Activated CD4-positive, alpha-beta T cell treated with anti-CD3 and anti-CD28 coated beads for 36 hours (primary cell): ENCODE measurements at regions not wholly inside any gene's neighbourhood (a gene's known extent, or its start where the extent isn't known, plus 50 kb on each side); places are given as distances from the start of the nearest gene placed in this dataset.
A peak's percentile ranks its signal among the peaks of the same experiment; 100 is the strongest.

Source experiments
- ATAC-seq: fragments of 200-7000 bp; cut with Tn5 transposase; one replicate; pipeline ENCODE4 v1.10.0; 2021; ENCODE audit warnings: mild to moderate bottlenecking, moderate library complexity
- CTCF ChIA-PET: fragments of 350-600 bp; sonication (Branson Sonifier 250); formaldehyde crosslinking; loops from one replicate; lab custom pipeline; 2021; ENCODE audit warnings: antibody characterized with exemption; lab: Charles Lee
- POLR2A ChIA-PET: fragments of 350-600 bp; sonication (Branson Sonifier 250); formaldehyde crosslinking; loops from one replicate; lab custom pipeline; 2021; ENCODE audit warnings: antibody characterized with exemption, inconsistent platforms; lab: Charles Lee
- DNase-seq: peaks from one replicate; pipeline ENCODE4 v3.0.0-alpha.2; 2020
- H3K27ac Mint-ChIP-seq: one replicate; pipeline ENCODE4 v1.8.0; 2021; ENCODE audit warnings: mixed read lengths
- H3K27me3 Mint-ChIP-seq: one replicate; pipeline ENCODE4 v1.8.0; 2021; ENCODE audit warnings: mixed read lengths
- H3K36me3 Mint-ChIP-seq: one replicate; pipeline ENCODE4 v1.8.0; 2021; ENCODE audit warnings: low read depth, mixed read lengths
- H3K4me1 Mint-ChIP-seq: one replicate; pipeline ENCODE4 v1.8.0; 2021; ENCODE audit warnings: mixed read lengths
- H3K4me3 Mint-ChIP-seq: one replicate; pipeline ENCODE4 v1.8.0; 2021; ENCODE audit warnings: mild to moderate bottlenecking, moderate library complexity, mixed read lengths
- H3K9me3 Mint-ChIP-seq: one replicate; pipeline ENCODE4 v1.8.0; 2021; ENCODE audit warnings: low read depth, mixed read lengths
- intact Hi-C, 2 experiments: fragments of 100-400 bp; cut with DNase I in 1 of 2; cut with micrococcal nuclease in 1 of 2; formaldehyde crosslinking; loops; one replicate each; pipeline versions ENCODE4 v1.14.2 to v1.15.1; 2022 to 2024; cut with DNase I, micrococcal nuclease

DNA sequence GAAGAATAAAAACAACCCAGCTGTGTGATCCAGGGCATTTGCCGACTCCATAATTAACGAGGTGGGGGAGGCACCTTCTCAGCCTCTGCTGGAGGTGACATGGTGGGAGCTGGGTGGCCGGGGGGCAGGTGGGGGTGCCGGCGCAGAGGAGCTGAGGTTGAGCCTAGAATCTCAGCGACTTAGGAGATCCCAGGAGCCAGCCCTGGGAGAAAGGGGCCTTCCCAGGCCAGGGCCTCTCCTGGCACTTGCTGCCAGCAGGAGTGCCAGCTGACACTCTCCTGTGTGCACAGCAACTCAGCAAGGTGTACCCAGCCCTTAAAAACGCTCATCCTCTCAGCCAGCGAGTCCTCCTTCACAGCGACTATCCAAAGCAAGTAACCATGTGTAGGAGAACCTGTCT is 62.8 kb upstream of the FCN1 start:
- Mint-ChIP-seq H3K36me3 (no peaks in the 10 kb centered on the region), H3K4me3 (no peak overlapping the region), H3K27ac (no peak overlapping the region), H3K4me1 (no peaks in the 10 kb centered on the region), H3K9me3 (no peaks in the 10 kb centered on the region), H3K27me3 (peaks cover 3% of the 10 kb centered on the region)
- intact Hi-C loops: no loop called here
- ATAC-seq: no peak
- ChIA-PET POLR2A (no interaction called here), CTCF (no interaction called here)
- no peak for DNase-seq

DNA sequence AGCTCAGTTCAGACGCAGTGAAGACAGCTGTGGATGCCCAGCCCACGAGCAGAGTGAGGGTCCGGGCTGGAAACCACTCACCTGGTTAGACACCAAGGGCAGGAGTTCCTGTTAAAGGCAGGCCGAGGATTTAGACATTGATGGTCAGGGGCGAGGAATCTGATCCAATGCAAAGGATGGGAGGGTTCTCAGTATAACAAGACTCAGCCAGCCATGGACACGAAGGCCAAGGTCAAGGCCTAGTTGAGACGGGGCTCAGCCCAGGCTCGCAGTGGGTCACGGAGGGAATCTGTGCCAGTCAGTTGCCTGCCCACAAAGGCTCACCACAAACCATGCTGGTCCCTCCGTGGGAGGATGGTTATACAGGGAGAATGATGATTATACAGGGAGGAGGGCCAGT is 63.3 kb upstream of the FCN1 start:
- no peak for DNase-seq
- Mint-ChIP-seq H3K36me3 (no peaks in the 10 kb centered on the region), H3K27me3 (peaks cover 3% of the 10 kb centered on the region), H3K4me3 (no peak overlapping the region), H3K9me3 (no peaks in the 10 kb centered on the region), H3K4me1 (no peaks in the 10 kb centered on the region), H3K27ac (no peak overlapping the region)
- CTCF ChIA-PET: no interaction called here
- no peak for ATAC-seq
- intact Hi-C loops: no loop called here
- POLR2A ChIA-PET: no interaction called here

DNA sequence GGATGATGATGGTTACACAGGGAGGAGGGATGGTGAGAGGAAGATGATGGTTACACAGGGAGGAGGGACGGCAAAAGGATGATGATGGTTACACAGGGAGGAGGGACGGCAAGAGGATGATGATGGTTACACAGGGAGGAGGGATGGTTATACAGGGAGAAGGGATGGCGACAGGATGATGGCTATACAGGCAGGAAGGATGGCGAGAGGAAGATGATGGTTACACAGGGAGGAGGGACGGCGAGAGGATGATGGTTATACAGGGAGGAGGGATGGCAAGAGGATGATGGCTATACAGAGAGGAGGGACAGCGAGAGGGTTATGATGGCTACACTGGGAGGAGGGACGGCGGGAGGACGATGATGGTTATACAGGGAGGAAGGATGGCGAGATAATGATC is 64.1 kb upstream of the FCN1 start:
- no peak overlapping the region for H3K27ac Mint-ChIP-seq
- peaks cover 3% of the 10 kb centered on the region for H3K9me3 Mint-ChIP-seq
- no peak for DNase-seq
- no peaks in the 10 kb centered on the region for H3K4me1 Mint-ChIP-seq
- H3K36me3 Mint-ChIP-seq: peaks cover 2% of the 10 kb centered on the region
- intact Hi-C loops: no loop called here
- POLR2A ChIA-PET: no interaction called here
- H3K4me3 Mint-ChIP-seq: no peak overlapping the region
- ATAC-seq: no peak
- peaks cover 3% of the 10 kb centered on the region for H3K27me3 Mint-ChIP-seq
- CTCF ChIA-PET: no interaction called here

DNA sequence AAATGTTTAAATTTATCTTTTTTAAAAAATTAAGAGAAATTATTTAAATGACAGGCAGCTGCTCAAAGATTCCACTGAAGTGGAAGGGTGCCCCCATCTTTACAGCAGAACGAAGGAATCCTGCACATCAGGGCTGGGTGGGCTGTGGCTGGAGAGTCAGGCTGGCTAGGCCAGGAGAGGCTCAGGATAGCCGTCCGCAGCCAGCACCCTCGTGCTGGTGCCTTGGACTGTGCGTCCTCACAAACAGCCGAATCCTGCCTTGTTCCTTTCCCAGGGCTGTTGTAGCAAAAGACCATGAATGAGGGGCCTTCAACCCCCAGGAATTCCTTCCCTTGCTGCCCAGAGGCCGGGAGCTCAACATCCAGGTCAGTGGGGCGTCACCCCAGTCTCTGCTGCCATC is 64.6 kb upstream of the FCN1 start:
- POLR2A ChIA-PET: no interaction called here
- intact Hi-C loops: no loop called here
- DNase-seq (no peak), ATAC-seq (no peak)
- no peaks in the 10 kb centered on the region for H3K4me1 Mint-ChIP-seq
- peaks cover 4% of the 10 kb centered on the region for H3K27me3 Mint-ChIP-seq
- no peak overlapping the region for H3K27ac Mint-ChIP-seq
- CTCF ChIA-PET: no interaction called here
- H3K4me3 Mint-ChIP-seq: no peak overlapping the region
- peaks cover 2% of the 10 kb centered on the region for H3K36me3 Mint-ChIP-seq
- peaks cover 6% of the 10 kb centered on the region for H3K9me3 Mint-ChIP-seq

DNA sequence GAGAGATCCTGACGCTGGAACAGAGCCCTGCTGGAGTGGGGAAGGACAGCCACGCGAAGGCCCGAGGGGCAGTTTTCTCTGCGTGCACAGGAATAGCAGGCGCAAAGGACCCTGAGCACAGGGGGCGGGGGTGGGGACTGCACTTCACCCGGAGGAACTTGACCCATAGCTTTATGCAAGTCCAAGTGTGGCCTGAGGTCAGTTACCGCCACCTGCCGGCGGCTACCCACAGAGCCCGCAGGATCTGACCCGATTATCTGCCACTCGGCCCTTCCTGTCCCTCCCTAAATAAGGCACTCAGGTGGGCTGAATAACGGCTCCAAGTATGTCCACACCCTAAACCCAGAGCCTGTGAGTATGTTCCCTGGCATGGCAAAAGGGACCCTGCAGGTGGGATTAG is 65.4 kb upstream of the FCN1 start:
- Mint-ChIP-seq H3K36me3 (peaks cover 2% of the 10 kb centered on the region), H3K4me1 (no peaks in the 10 kb centered on the region), H3K27ac (no peak overlapping the region), H3K4me3 (no peak overlapping the region), H3K9me3 (peaks cover 7% of the 10 kb centered on the region), H3K27me3 (peaks cover 7% of the 10 kb centered on the region)
- ChIA-PET POLR2A (no interaction called here), CTCF (no interaction called here)
- ATAC-seq (no peak), DNase-seq (peak; percentile 18)
- intact Hi-C loops: loop anchor here in 1 of 2 experiments (1.0 kb wide), 1 partner anchor 285 kb away; no protein-coding TSS in a partner anchor

DNA sequence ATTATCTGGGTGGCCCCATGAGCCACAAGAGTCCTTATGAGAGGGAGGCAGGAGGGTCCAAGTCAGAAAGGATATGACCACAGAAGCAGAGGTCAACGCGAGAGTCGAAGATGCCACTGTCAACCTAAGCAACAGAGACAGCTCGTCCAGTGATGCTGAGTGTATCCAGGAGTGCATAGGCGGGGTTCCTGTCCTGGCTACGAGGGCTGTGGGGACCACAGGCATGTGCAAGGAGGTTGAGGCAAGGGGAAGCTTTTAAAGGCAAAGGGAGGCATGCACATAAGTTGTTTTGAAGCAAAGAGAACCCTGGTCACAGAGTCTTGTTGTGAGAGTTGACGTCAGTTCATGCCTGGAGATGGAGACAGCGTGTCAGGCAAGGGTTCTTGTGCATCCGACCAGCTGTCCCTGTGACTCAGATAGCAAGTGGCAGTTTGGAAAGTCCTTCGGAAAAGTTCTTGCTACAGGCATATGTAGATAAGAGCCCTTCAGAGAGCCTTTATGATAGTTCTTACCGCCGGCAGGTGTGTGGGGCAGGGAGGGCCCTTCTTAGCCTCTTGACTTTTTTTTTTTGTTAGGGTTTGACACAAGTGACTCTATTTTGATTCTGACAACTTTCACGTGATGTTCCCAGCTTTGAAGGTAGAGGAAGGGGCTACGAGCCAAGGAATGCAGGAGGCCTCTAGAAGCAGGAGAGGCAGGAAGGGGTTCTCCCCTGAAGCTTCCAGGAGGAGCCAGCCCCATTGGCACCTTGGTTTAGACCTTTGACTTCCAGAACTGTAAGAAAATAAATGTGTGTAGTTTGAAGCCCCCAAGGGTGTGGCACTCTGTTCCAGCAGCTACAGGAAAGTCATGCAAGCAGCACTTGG is 66.0 kb upstream of the FCN1 start:
- Mint-ChIP-seq H3K9me3 (peaks cover 7% of the 10 kb centered on the region), H3K27me3 (peaks cover 9% of the 10 kb centered on the region), H3K4me1 (no peaks in the 10 kb centered on the region), H3K27ac (no peak overlapping the region), H3K4me3 (no peak overlapping the region), H3K36me3 (peaks cover 2% of the 10 kb centered on the region)
- intact Hi-C loops: loop anchor here in 1 of 2 experiments (1.0 kb wide), 1 partner anchor 285 kb away; no protein-coding TSS in a partner anchor
- CTCF ChIA-PET: no interaction called here
- no peak for DNase-seq
- no peak for ATAC-seq
- POLR2A ChIA-PET: no interaction called here

DNA sequence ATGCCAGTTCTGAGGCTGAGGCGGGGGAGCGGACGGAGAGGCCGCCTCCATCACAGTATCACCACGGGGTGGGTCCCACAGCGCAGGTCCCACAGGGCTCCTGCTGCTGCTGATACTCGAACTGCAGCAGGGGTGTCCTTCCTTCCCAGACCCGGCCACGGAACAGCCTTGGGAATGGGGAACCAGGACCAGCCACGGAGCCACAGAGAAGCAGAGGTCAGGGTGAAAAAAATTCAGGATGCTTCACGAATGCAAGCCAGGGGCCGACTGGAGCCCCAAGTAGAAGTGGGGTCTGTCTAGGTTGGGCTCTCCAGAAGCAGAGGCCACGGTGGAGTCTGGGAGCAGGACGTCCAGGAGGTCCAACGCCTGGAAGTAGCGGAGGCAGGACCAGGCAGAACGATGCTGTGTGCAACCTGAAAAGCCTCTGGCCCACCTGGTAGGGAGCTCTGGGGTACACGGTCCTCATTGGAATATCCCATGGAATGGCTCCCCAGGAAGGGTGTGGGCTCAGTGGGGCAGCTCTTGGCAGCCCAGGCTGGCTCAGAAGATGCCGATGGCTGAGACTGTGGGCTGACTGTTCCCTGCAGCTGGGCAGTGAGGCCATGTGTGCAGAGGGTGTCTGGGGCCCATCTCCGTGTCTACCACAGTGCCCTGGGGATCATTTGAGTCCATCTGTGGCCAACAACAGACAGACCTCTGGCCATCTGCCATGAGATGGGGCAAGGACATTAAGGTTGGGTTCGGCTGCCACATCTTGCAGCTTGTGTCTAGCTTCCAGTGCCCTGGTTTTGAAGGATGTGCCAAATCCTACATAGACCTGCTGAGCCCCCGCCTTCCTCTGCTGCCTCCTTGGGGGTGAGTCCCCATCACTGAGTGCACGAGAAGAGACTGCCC is 66.9 kb upstream of the FCN1 start:
- intact Hi-C loops: no loop called here
- H3K9me3 Mint-ChIP-seq: peaks cover 7% of the 10 kb centered on the region
- no peaks in the 10 kb centered on the region for H3K4me1 Mint-ChIP-seq
- peaks cover 9% of the 10 kb centered on the region for H3K27me3 Mint-ChIP-seq
- POLR2A ChIA-PET: no interaction called here
- no peak for ATAC-seq
- CTCF ChIA-PET: no interaction called here
- H3K4me3 Mint-ChIP-seq: no peak overlapping the region
- DNase-seq: no peak
- no peak overlapping the region for H3K27ac Mint-ChIP-seq
- peaks cover 2% of the 10 kb centered on the region for H3K36me3 Mint-ChIP-seq

DNA sequence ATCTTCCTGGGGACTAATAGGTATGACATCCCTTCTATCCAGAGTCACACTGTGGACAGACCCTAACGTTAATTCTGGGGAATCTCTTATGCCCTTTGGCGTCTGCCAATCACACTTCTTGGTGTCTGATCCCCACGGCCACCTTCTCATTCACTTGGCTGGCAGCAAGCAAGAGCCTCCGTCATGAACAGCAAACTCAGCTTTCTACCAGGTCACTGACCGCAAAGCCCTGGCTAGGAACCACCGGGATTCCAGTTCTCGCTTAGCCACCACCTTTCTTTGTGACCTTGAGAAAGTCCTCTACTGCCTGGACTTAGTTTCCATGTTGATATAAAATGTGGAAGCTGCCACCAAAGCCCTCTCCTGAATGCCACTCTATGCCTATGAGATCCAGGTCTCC is 67.7 kb upstream of the FCN1 start:
- DNase-seq (no peak), ATAC-seq (no peak)
- intact Hi-C loops: no loop called here
- Mint-ChIP-seq H3K36me3 (peaks cover 2% of the 10 kb centered on the region), H3K4me3 (no peak overlapping the region), H3K4me1 (no peaks in the 10 kb centered on the region), H3K27ac (no peak overlapping the region), H3K27me3 (peaks cover 9% of the 10 kb centered on the region), H3K9me3 (peaks cover 7% of the 10 kb centered on the region)
- ChIA-PET CTCF (interaction anchor here (0.5 kb wide), 1 partner anchor 112 kb away, joined by 3 read pairs; no protein-coding TSS in a partner anchor), POLR2A (no interaction called here)

DNA sequence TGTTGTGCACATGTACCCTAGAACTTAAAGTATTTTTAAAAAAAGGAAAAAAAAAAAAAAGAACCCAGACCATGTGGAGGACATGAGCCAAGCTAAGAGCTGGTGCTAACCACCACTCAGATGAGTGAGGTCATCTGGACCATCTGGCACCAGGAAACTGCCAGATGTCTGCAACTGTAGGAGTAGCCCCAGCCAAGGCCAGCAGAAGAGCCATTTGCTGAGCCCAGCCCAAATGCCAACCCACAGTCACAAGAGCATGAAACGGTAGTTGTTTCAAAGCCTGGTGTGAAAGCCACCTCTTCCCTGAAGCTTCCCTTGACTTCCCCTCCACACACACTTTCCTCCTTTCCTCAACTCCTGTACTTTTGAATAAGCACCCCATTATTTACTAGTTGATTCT is 69.2 kb upstream of the FCN1 start:
- Mint-ChIP-seq H3K9me3 (peaks cover 7% of the 10 kb centered on the region), H3K36me3 (peaks cover 2% of the 10 kb centered on the region), H3K4me3 (no peak overlapping the region), H3K27me3 (peaks cover 7% of the 10 kb centered on the region), H3K4me1 (no peaks in the 10 kb centered on the region), H3K27ac (no peak overlapping the region)
- DNase-seq (no peak), ATAC-seq (no peak)
- POLR2A ChIA-PET: no interaction called here
- CTCF ChIA-PET: no interaction called here
- intact Hi-C loops: no loop called here

DNA sequence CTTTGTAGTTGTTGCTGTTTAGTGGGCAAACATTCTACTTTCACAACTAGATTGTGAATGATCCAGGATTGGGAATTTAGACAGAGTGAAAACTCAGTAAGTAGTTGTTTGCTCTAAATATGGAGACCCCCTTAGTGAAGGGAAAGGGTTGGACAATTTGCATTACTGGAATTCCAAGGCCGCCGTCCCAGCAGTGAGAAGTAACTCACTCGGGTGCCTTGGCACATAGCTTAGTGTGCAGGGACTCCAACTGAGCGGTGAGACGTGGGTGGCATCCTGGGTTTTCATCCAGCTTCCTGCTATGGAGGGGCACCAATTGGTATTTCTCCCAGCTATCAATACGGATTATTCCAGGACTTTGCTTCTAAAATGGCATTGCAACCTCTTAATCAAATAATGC is 69.7 kb upstream of the FCN1 start:
- Mint-ChIP-seq H3K4me1 (no peaks in the 10 kb centered on the region), H3K27ac (no peak overlapping the region), H3K4me3 (no peak overlapping the region), H3K36me3 (peaks cover 2% of the 10 kb centered on the region), H3K9me3 (peaks cover 7% of the 10 kb centered on the region), H3K27me3 (peaks cover 6% of the 10 kb centered on the region)
- CTCF ChIA-PET: no interaction called here
- DNase-seq (no peak), ATAC-seq (no peak)
- POLR2A ChIA-PET: no interaction called here
- intact Hi-C loops: no loop called here

DNA sequence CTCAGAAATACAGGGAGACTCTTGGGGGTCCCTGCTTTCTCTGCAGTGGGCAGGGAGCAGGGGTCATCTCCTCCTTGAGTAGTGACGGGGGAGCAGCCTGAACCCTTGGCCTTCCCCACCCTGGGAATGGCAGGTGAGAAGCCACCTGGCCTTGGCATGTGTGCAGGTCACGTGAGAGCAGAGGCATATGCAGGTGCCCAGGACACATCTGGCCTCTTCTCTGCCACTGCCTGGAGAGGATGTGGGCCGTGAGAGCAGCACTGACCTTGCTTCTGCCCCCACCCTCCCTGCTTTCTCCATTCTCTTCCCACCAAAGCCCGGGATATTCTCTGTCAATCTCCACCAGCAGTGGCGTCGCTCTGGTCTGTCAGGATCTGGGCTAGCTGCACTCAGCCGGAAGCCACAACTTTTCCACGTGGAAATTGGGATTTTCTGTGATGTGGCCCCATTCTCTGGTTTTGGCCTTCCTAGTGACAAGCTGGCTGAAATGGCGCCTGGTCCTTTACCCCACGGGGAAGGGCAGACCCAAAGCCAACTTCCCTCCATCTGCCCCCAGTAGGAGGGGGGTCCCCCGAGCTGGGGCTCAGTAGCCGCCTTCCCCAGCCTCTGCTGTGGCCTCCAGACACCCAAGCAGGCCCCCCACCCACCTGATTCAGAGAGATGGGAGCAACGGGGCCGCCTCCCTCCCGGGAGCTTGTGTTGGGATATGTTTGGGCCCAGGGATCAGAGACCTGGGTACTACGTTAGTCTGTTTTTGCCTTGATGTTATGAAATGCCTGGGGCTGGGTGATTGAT is 70.4 kb upstream of the FCN1 start:
- CTCF ChIA-PET: no interaction called here
- ATAC-seq: no peak
- POLR2A ChIA-PET: no interaction called here
- Mint-ChIP-seq H3K4me1 (no peaks in the 10 kb centered on the region), H3K27ac (no peak overlapping the region), H3K4me3 (no peak overlapping the region), H3K36me3 (peaks cover 2% of the 10 kb centered on the region), H3K27me3 (peaks cover 6% of the 10 kb centered on the region), H3K9me3 (peaks cover 7% of the 10 kb centered on the region)
- intact Hi-C loops: no loop called here
- no peak for DNase-seq
